HG02885 (cell line): ENCODE measurements at regions not wholly inside any gene's neighbourhood (a gene's known extent, or its start where the extent isn't known, plus 50 kb on each side); places are given as distances from the start of the nearest gene placed in this dataset.
"Not testable (repeated sequence)": the region's sequence is repeated elsewhere in the genome, so short reads cannot be mapped to it uniquely, and the experiment has no call there.

Source experiments
- ATAC-seq: cut with Tn5 transposase; IDR thresholded peaks from one replicate; pipeline ENCODE4 v1.9.1; 2021; ENCODE audit warnings: mild to moderate bottlenecking; ENCODE audit not compliant: unreplicated experiment, poor library complexity

- no peak for ATAC-seq
These were observed 91.0 kb downstream of the TEX35 start for GRCh38 chr1:178603926-178604325.

DNA sequence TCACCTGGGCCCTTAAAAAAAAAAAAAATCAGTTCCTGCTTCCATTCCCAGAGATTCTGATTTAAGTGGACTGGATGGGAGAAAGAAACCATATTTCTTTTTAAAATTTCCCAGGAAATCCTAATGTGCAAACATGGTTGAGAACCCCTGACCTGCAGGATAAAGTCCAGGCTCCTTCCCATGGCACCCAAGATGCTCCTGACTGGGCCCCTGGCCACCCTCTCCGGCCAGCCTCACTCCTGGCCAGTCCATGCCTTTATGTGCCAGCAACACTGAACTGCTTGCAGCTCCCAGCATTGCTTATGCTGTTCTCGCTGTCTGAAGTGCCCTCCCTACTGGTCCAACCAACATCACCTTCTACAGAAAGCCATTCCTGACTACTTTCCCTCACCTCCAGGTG, 93.9 kb downstream of the TEX35 start:
- no peak for ATAC-seq

GRCh38 chr1:178607718-178608408, 95.0 kb downstream of the TEX35 start:
- ATAC-seq, result peak; percentile 57

DNA sequence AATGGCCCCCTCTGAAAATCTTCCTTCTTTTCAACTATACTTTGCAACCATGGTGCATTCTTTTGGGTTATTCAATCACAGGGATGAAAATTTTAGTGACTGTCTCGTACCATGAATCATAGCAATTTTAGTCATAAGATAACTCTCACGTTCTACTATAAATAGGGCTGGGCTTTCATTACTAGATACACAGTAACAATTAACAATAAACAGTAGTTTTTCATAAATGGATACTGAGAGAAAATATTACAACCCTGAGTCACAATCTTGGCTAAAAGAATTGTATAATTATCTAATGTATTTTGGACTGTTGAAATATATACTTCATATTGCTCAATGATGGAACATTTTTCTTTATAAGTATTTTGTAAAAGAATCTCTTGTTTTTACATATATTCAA, 96.1 kb downstream of the TEX35 start:
- ATAC-seq, result no peak

GRCh38 chr1:178610690-178611410, 97.9 kb downstream of the TEX35 start:
- not testable (repeated sequence) for ATAC-seq

GRCh38 chr1:178612261-178612660, 99.4 kb downstream of the TEX35 start:
- ATAC-seq, result no peak

GRCh38 chr1:178613271-178613945, 100.5 kb downstream of the TEX35 start:
- no peak for ATAC-seq

DNA sequence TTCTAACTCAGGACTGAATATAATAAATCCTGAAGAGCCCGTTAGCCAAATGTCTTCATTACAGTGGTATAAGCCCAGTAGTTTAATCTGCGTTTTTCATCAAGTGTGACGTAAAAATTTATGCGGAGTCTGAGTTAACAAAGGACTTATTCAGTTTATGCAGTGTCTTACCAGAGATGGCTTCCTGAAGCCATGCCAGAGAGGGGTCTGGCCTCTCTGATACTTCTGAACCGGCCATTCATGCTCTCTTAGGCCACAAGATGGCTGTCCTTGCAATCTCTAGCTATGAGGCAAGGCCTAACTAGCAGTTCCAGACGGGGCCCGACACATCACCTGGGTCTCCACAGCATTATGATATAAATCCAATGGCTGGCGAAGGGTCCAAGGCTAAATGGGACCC, 101.4 kb downstream of the TEX35 start:
- no peak for ATAC-seq

GRCh38 chr1:178619042-178619927, 105.8 kb upstream of the RALGPS2 start:
- no peak for ATAC-seq

DNA sequence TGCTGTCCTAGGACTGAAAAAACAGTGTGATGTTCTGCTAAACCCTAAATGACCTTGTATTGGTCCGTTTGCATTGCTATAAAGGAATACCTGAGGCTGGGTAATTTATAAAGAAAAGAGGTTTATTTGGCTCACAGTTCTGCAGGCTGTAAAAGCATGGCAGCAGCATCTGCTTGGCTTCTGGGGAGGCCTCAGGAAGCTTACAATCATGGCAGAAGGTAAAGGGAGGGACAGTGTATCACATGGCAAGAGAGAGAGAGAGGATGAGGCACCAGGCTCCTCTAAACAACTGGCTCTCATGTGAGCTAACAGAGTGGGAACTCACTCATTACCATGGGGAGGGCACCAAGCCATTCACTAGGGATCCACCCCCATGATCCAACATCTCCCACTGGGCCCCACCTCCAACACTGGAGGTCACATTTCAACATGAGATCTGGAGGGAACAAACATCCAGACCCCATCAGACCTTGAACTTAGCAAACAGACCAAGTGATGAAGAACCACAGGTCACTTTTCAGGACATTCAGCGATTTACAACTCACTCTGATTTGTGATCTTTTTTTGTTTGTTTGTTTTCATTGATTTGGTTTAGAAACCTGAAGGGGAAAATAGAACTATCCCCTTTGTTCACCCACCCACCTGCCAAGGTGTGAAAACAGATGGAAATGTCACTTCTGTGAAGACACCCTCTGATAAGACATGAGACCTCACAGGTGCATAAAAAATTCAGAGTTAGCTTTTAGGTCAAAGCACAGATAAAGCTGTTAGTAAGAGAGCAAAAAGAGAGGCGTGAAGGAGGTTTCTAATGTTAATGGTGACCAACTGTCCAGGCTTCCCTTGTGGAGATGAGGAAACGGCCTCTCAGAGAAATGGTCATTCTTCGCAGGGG, 104.2 kb upstream of the RALGPS2 start:
- ATAC-seq, result no peak

DNA sequence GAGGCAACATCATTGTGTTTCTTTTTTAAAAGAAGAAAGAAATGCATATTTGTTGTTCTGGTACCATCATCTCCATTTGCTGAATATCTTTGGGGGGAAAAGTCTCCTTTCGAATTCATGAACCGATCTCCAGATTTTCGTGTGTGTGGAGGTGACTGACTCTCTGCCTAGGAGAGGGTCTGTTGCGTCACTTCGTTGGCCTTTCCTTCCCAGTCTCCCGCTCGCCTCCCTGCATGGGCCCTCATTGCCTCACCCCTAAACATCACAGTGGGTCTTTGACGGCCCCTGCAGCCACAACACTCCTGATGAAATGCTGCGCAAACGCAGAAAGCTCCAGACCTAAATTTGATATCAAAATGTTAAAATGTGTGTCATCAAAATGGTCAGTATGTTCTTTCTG, 103.2 kb upstream of the RALGPS2 start:
- ATAC-seq, result no peak

GRCh38 chr1:178625695-178626094, 99.3 kb upstream of the RALGPS2 start:
- no peak for ATAC-seq

- ATAC-seq, result no peak
These were observed 98.0 kb upstream of the RALGPS2 start for GRCh38 chr1:178627037-178627436.

DNA sequence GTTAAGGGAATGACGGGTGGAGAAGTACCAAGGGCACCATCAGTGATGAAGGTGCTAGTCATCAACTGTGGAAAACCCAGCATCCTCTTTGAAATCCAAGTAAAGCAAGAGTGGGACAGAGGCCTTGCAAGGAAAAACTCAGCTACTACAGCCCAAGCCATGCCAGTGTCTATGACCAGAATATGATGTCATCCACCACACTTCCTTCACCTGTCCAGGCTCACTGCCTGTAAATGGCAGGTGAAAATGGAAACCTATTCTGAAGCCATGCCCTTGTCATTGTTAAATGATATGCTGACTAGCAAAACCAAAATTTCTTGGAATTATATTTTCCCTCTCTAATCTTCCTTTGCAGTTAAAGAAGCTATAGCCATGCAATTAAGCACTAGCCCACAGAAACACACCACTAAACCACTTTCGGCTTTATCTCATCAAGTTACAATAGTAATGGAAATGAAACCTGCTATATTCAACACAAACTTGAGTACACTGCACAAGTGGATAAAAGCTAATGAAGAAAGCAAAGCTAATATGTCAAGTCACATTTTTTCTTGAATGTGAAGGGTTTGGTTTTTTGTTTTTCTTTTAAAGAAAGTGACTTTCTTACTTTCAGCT, 96.3 kb upstream of the RALGPS2 start:
- ATAC-seq, result no peak

GRCh38 chr1:178629252-178630154, 95.5 kb upstream of the RALGPS2 start:
- no peak for ATAC-seq

DNA sequence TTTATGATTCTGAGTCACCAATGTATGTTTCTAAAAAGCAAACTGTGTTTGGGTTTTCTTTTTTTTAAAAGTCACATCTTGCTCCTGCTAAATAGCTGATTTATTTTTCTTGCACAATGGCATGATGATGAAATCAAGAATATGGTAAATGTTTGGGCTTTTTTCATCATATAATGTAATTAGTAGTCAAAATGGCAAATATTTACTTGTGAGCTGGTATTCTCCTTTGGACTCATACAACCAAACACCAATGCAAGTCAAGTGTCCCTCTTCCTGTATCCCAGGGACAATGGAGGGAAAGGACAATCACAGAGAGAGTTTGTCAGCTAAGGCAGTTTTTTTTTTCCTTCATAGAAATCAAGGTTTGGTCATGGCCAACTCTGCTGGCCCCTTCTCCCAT, 94.6 kb upstream of the RALGPS2 start:
- no peak for ATAC-seq

GRCh38 chr1:178632653-178633052, 92.4 kb upstream of the RALGPS2 start:
- ATAC-seq, result no peak

GRCh38 chr1:178633056-178633455, 92.0 kb upstream of the RALGPS2 start:
- no peak for ATAC-seq
